Osteoblast (primary cell): ENCODE measurements at regions not wholly inside any gene's neighbourhood (a gene's known extent, or its start where the extent isn't known, plus 50 kb on each side); places are given as distances from the start of the nearest gene placed in this dataset.
"Not testable (repeated sequence)": the region's sequence is repeated elsewhere in the genome, so short reads cannot be mapped to it uniquely, and the experiment has no call there.

Experiments used
- DNase-seq: peaks from one replicate; pipeline ENCODE4 v3.0.0; 2011; ENCODE audit warnings: low spot score, mixed read lengths; ENCODE audit not compliant: insufficient read length; ENCODE audit errors: missing footprints
- H2AFZ ChIP-seq: 2 replicates; pipeline ENCODE4 v1.6.0; 2011; ENCODE audit warnings: mild to moderate bottlenecking, low read length
- H3K27ac ChIP-seq: 2 replicates; pipeline ENCODE4 v1.5.1; 2011; ENCODE audit warnings: mild to moderate bottlenecking, low read depth, low read length, moderate library complexity
- H3K27me3 ChIP-seq: 2 replicates; pipeline ENCODE4 v1.6.0; 2012; ENCODE audit warnings: mild to moderate bottlenecking, control low read depth, inconsistent platforms, low read length, moderate library complexity; ENCODE audit not compliant: insufficient read depth
- H3K36me3 ChIP-seq: 2 replicates; pipeline ENCODE4 v1.5.1; 2011; ENCODE audit warnings: mild to moderate bottlenecking, low read length, control low read depth, moderate library complexity; ENCODE audit not compliant: insufficient read depth
- H3K4me1 ChIP-seq: 2 replicates; pipeline ENCODE4 v1.5.1; 2011; ENCODE audit warnings: mild to moderate bottlenecking, low read length, control low read depth, moderate library complexity; ENCODE audit not compliant: insufficient read depth
- H3K4me2 ChIP-seq: 2 replicates; pipeline ENCODE4 v1.6.0; 2011; ENCODE audit warnings: mild to moderate bottlenecking, low read length; ENCODE audit not compliant: insufficient read depth
- H3K4me3 ChIP-seq: fragments of 200-600 bp; sonication (generic); 3 replicates; pipeline ENCODE4 v1.5.1; 2012; ENCODE audit warnings: mild to moderate bottlenecking, low read length, inconsistent platforms; ENCODE audit not compliant: insufficient read depth
- H3K79me2 ChIP-seq: 2 replicates; pipeline ENCODE4 v1.6.0; 2012; ENCODE audit warnings: mild to moderate bottlenecking, low read length, control low read depth, inconsistent platforms; ENCODE audit not compliant: insufficient read depth
- H3K9me3 ChIP-seq: 2 replicates; pipeline ENCODE4 v1.5.1; 2011; ENCODE audit warnings: low read depth, low read length, control low read depth
- H4K20me1 ChIP-seq: 2 replicates; pipeline ENCODE4 v1.6.0; 2012; ENCODE audit warnings: mild to moderate bottlenecking, low read length, control low read depth; ENCODE audit not compliant: insufficient read depth
- TF ChIP-seq, protein P1 (sequence below): IDR thresholded peaks from 2 replicates; pipeline ENCODE4 v1.5.1; 2011; ENCODE audit warnings: mild to moderate bottlenecking, low read depth, low read length, moderate library complexity; ENCODE audit errors: extremely low read depth

DNA sequence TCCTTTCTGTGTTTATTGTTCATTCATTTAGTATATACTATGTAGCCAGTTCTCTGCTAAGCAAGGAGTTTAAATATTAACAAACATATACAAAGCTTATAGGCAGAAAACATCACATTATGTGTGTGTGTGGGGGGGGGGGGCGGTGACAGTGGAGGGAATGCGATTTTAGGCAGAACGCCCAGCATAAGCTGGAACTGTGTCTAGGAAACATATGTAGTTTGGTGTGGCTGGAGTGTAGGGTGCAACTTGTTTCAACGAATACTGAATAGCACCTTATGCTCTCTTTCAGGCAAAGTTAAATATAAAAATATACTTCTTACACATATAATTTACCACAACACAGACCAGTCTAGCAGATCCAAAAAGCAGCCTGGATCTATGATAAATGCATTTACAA is 980.6 kb downstream of the SLC6A15 start:
- no peaks in the 10 kb centered on the region for H3K36me3 ChIP-seq
- no peaks in the 10 kb centered on the region for H3K79me2 ChIP-seq
- H3K4me1 ChIP-seq, result no peaks in the 10 kb centered on the region
- no peak overlapping the region for H3K4me2 ChIP-seq
- H3K27ac ChIP-seq, result no peak overlapping the region
- H3K4me3 ChIP-seq, result no peak overlapping the region
- no peak overlapping the region for H2AFZ ChIP-seq
- DNase-seq, result no peak
- no peaks in the 10 kb centered on the region for H4K20me1 ChIP-seq
- H3K9me3 ChIP-seq, result no peaks in the 10 kb centered on the region
- TF ChIP-seq, protein P1, sequence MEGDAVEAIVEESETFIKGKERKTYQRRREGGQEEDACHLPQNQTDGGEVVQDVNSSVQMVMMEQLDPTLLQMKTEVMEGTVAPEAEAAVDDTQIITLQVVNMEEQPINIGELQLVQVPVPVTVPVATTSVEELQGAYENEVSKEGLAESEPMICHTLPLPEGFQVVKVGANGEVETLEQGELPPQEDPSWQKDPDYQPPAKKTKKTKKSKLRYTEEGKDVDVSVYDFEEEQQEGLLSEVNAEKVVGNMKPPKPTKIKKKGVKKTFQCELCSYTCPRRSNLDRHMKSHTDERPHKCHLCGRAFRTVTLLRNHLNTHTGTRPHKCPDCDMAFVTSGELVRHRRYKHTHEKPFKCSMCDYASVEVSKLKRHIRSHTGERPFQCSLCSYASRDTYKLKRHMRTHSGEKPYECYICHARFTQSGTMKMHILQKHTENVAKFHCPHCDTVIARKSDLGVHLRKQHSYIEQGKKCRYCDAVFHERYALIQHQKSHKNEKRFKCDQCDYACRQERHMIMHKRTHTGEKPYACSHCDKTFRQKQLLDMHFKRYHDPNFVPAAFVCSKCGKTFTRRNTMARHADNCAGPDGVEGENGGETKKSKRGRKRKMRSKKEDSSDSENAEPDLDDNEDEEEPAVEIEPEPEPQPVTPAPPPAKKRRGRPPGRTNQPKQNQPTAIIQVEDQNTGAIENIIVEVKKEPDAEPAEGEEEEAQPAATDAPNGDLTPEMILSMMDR, result no peak
- no peaks in the 10 kb centered on the region for H3K27me3 ChIP-seq

DNA sequence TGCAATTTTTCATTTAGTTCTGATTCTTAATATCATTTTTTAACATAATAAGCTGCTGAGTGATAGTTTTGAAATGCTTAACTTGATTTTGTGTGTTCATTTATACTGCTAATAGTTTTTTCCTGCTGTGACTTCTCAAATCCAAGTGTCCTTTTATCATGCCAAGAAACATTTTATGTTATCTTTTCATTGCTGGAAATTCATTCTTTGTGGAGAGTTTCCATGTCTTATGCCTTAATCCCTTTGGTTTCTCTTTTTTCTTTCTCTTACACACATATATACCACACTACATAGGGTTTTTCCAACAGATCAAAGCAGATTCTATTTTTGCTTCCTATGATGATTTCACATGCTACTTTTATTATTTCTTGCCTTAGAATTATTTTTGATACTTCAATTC is 981.1 kb downstream of the SLC6A15 start:
- Histone ChIP-seq H3K27ac (no peak overlapping the region), H3K27me3 (no peaks in the 10 kb centered on the region), H3K4me1 (no peaks in the 10 kb centered on the region), H3K9me3 (no peaks in the 10 kb centered on the region), H3K79me2 (no peaks in the 10 kb centered on the region), H2AFZ (no peak overlapping the region), H3K4me2 (no peak overlapping the region), H3K36me3 (no peaks in the 10 kb centered on the region), H3K4me3 (no peak overlapping the region), H4K20me1 (no peaks in the 10 kb centered on the region)
- no peak for DNase-seq
- TF ChIP-seq, protein P1, result no peak

DNA sequence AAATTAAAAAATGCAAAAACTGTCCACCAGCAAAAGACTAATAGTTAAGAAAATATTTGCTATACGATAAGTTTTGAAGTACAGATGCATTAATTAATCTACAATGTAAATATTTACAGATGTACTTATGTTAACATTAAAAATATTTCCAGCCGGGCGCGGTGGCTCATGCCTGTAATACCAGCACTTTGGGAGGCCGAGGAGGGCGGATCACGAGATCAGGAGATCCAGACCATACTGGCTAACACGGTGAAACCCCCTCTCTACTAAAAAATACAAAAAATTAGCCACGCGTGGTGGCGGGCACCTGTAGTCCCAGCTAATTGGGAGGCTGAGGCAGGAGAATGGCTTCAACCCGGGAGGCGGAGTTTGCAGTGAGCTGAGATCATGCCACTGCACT is 982.8 kb downstream of the SLC6A15 start:
- not testable (repeated sequence) for H3K27me3 ChIP-seq, H4K20me1 ChIP-seq, H3K79me2 ChIP-seq, H3K4me1 ChIP-seq, DNase-seq, H3K9me3 ChIP-seq, H3K27ac ChIP-seq, H3K36me3 ChIP-seq, H3K4me2 ChIP-seq, H2AFZ ChIP-seq, H3K4me3 ChIP-seq

DNA sequence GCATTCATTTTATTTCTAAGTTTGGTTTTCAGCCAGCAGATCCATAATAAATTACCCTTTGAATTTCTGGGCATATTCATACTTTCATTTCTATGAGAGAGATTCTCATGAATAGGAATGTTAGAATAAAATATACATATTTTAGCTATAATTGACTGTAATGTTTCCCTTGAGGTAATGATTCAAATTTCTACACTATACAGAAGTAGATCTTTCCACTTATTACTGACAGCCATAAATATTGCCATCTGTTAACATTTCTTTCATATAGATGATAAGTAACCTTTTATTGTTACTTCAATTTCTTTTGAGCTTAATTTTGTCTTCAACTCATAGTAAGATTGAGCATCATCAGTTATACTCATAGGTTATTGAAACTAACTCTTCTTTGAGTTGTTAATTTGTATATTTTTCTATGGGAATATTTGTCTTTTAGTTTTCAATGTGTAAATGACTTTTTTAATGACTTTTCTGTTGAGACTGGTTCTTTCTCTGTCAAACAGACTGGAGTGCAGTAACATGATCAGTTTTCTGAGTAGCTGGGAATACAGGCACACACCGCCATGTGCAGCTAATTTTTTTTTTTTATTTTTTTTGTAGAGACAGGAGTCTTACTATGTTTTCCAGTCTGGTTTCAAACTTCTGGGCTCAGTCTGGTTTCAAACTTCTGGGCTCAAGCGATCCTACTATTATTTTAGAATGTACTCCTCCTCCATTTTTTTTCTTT is 991.6 kb downstream of the SLC6A15 start:
- H3K79me2 ChIP-seq, result no peaks in the 10 kb centered on the region
- H3K9me3 ChIP-seq, result no peaks in the 10 kb centered on the region
- no peak overlapping the region for H3K4me2 ChIP-seq
- no peak for DNase-seq
- H4K20me1 ChIP-seq, result no peaks in the 10 kb centered on the region
- H3K4me1 ChIP-seq, result no peaks in the 10 kb centered on the region
- H3K36me3 ChIP-seq, result no peaks in the 10 kb centered on the region
- H3K4me3 ChIP-seq, result no peak overlapping the region
- no peak overlapping the region for H2AFZ ChIP-seq
- no peak overlapping the region for H3K27ac ChIP-seq
- no peaks in the 10 kb centered on the region for H3K27me3 ChIP-seq
- TF ChIP-seq, protein P1, result no peak
